PC-3 (cell line): ENCODE measurements at regions not wholly inside any gene's neighbourhood (a gene's known extent, or its start where the extent isn't known, plus 50 kb on each side); places are given as distances from the start of the nearest gene placed in this dataset.

Source experiments
- EZH2 ChIP-seq: fragments of 300-600 bp; sonication (generic); IDR thresholded peaks from one replicate; pipeline ENCODE4 v1.6.1; 2017; ENCODE audit warnings: antibody characterized with exemption, mild to moderate bottlenecking, low read length; ENCODE audit not compliant: unreplicated experiment
- EZH2phosphoT487 ChIP-seq: fragments of 300-600 bp; sonication (generic); IDR thresholded peaks from 2 replicates; pipeline ENCODE4 v1.6.1; 2018; ENCODE audit warnings: mild to moderate bottlenecking, antibody characterized with exemption, low read length, borderline replicate concordance
- TF ChIP-seq, protein P1 (sequence below): fragments of 300-600 bp; sonication (generic); conservative IDR thresholded peaks from 2 replicates; pipeline ENCODE4 v1.5.1; 2017; ENCODE audit warnings: antibody characterized with exemption, low read depth, mild to moderate bottlenecking, low read length

DNA sequence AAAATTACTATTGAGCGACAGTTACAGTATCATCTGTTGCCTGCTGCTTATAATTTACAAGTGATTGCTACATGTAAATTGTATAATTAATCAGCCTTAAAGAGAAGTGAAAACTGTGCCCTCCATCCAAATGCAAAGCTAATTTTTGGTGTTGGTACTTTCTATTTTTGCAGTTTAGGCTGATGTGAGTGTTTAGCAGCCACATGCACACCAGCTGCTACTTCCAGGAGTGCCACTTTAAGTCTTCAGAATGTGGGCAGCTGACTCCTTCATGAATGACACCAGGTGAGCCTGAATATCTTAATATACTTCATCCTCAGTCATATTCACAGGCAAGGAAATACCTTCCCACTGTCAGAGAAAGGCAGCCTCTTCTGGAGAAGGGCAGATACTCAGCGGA, 149.8 kb upstream of the RASGEF1B start:
- TF ChIP-seq, protein P1, sequence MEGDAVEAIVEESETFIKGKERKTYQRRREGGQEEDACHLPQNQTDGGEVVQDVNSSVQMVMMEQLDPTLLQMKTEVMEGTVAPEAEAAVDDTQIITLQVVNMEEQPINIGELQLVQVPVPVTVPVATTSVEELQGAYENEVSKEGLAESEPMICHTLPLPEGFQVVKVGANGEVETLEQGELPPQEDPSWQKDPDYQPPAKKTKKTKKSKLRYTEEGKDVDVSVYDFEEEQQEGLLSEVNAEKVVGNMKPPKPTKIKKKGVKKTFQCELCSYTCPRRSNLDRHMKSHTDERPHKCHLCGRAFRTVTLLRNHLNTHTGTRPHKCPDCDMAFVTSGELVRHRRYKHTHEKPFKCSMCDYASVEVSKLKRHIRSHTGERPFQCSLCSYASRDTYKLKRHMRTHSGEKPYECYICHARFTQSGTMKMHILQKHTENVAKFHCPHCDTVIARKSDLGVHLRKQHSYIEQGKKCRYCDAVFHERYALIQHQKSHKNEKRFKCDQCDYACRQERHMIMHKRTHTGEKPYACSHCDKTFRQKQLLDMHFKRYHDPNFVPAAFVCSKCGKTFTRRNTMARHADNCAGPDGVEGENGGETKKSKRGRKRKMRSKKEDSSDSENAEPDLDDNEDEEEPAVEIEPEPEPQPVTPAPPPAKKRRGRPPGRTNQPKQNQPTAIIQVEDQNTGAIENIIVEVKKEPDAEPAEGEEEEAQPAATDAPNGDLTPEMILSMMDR = no peak
- TF ChIP-seq EZH2 = no peak
- TF ChIP-seq EZH2phosphoT487 = no peak
